NCI-H345 treated with DMSO at 0.1 percent for 48 hours (cell line): ENCODE measurements at regions not wholly inside any gene's neighbourhood (a gene's known extent, or its start where the extent isn't known, plus 50 kb on each side); places are given as distances from the start of the nearest gene placed in this dataset.
A peak's percentile ranks its signal among the peaks of the same experiment; 100 is the strongest.

ENCODE experiments used
- DNase-seq: peaks from one replicate; lab custom pipeline; 2025; ENCODE audit not compliant: unreplicated experiment; lab: John Stamatoyannopoulos, UW

- DNase-seq, result no peak
Measured at GRCh38 chr10:58885146-58885545, 291.3 kb upstream of the PHYHIPL start.

GRCh38 chr10:58885686-58886345 lies 290.6 kb upstream of the PHYHIPL start:
- DNase-seq, result no peak

- no peak for DNase-seq
Measured at GRCh38 chr10:58886406-58886805, 290.0 kb upstream of the PHYHIPL start.

DNA sequence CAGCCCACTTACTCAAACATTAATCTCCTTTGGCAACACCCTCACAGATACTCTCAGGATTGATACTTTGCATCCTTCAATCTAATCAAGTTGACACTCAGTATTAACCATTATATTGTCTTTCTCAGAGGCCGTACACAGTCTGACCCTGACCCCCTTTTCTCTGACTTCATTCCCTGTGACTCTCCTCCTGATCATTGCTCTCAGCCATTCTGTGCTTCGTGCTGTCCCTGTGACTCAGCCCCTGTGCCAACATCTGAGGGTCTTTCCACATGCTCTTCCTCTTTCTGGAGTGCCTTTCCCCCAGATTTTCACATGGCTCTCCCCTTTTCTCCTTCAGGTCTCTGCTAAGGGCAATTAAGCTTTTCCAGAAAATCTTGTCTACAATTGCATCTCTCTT lies 289.0 kb upstream of the PHYHIPL start:
- no peak for DNase-seq

- DNase-seq, result no peak
Measured at GRCh38 chr10:58888957-58889356, 287.5 kb upstream of the PHYHIPL start.

GRCh38 chr10:58892031-58892531 lies 284.4 kb upstream of the PHYHIPL start:
- DNase-seq, result peak; percentile 22

DNA sequence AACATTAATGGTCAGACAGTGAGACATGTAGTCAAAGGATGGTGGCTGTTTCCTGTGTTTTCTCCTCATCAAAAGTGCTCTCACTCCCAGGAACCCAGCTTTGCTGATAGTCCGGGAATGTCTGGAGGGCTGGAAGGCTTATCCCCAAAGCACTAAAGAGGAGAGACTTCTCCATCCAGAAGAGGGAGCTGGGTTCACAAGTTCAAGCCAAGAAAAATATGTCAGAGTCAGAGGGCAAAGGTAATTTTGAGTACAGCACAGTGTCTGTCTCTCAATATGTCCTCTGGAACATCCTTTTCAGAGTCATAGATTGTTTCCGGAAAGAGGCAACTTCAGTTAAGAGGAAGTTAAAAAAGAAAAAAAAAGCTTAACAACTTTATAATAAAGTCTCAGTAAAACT lies 281.5 kb upstream of the PHYHIPL start:
- no peak for DNase-seq

DNA sequence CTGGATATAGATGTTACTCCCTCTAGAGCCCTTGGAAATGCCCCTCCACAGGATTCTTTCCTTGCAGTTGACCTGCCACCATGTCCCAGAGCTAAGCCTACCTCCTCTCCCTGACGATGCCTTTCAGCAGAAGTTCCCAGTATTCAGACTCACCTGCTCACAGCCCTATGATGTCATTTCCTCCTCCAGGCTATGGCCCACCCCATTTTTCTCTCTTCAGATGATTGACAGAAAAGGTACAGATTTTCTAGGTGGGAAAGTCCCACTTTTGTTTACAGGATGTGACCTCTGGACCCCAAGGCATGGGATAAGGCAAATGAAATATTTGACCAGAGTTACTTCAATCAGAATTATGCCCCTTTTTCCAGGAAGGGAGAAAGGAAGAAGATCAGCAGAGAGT lies 280.2 kb upstream of the PHYHIPL start:
- no peak for DNase-seq

GRCh38 chr10:58897236-58897635 lies 279.2 kb upstream of the PHYHIPL start:
- DNase-seq, result no peak

DNA sequence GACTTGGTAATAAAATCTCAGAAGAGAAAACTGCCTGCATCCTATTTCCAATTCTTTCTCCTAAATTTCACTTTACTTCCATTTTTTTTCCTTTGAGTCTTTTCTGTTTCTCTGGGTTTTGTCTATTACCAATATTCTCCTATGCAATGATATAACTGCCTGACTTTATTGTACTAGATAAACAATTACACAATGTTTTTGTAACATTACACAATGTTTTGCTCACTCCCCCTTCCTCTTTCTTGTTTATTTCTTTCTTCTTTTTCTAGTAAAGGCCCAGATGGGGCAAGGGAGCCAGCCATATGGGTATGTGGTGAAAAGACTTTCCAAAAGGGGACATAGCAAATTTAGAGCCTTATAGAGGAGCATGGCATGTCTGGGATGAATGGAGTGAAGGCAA lies 278.7 kb upstream of the PHYHIPL start:
- DNase-seq, result no peak

DNA sequence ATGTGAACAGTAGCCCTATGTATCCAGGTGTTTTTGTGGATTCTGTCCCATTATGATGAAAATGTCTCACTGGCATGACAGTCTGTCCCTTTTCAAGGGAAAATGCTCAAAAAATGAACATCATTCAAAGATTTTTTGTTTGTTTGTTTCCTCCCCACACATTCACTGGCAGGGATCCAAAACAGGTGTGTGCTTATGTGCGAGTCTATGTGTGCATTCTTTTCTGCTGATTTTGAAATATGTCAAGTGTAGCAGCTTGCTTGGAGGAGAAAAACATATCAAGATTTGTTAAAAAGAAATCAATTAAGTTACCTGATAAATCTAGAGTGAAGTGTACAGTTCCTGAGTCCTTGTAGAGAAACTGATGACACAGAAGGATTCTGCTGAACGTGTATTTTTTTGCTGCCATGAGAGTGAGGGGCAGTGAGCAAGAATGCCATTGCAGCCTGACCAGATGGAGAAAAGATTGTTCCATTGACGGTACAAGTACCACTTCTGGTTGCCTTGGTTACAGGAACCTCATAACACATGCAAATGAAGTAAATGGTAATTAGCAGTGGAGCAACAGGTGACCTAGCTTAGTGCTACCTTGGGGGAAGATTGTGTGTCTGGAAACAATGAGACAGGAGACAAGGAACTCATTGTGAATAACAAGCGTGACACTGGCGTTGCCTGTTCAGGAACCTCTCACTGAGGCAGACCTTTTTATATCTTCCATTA lies 277.4 kb upstream of the PHYHIPL start:
- DNase-seq, result no peak

- no peak for DNase-seq
Measured at GRCh38 chr10:58901092-58901646, 275.3 kb upstream of the PHYHIPL start.

- DNase-seq, result no peak
Measured at GRCh38 chr10:58903071-58903470, 273.4 kb upstream of the PHYHIPL start.

- no peak for DNase-seq
Measured at GRCh38 chr10:58909881-58910280, 266.6 kb upstream of the PHYHIPL start.

DNA sequence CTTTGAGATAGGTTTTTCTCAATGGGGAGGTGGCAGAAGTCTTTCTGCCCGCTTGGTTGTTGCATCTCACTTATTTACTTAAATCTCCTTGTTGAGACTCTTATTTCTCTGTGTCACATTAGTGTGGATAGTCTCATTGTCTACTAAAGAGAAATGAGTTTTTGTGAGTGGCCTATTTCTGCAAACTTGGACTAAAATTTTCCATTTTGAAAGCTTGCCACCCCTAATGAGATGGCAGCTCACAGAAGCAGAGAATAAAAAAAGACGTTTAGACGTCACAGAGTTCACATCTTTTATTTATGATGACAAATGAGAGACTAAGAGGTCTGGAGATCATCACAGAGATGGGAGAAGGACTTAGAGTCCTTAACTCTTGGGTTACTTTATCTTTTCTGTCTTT lies 262.7 kb upstream of the PHYHIPL start:
- DNase-seq, result no peak

DNA sequence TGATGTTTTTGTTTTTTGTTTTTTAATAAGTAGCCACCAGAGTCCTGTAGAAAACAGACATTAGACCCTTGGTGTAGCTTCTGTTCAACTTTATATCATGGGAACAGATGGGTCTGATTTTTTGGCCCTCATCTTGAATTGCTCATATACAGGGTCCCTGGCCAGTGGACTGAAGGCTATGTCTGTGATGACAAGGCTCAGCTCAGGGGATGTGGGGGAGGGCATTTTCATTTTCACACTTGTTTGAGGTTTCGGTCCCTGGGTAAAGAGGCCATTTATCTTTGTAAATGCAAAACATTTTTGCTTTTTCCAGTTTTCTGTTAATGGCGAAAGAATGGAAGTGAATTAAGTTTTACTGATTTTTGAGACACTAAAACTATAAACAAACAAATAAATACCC lies 257.6 kb upstream of the PHYHIPL start:
- no peak for DNase-seq

- no peak for DNase-seq
Measured at GRCh38 chr10:58919927-58920654, 256.4 kb upstream of the PHYHIPL start.

DNA sequence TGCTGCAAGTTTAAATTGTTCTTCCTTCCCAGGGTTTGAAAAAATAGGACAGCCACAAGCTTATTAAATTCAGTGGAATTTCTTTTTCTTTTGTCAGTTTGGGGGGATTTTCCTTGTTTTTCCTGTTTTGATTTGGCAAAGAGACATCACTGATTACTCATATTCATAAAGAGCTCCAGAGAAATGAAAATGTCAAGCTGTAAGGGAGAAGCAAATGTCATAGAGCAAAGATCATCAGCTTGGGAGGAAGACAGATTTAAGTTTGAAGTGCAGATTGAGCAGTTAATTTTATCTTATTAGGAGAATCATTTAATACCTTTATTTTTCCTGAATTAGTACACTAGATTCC lies 255.8 kb upstream of the PHYHIPL start:
- no peak for DNase-seq

DNA sequence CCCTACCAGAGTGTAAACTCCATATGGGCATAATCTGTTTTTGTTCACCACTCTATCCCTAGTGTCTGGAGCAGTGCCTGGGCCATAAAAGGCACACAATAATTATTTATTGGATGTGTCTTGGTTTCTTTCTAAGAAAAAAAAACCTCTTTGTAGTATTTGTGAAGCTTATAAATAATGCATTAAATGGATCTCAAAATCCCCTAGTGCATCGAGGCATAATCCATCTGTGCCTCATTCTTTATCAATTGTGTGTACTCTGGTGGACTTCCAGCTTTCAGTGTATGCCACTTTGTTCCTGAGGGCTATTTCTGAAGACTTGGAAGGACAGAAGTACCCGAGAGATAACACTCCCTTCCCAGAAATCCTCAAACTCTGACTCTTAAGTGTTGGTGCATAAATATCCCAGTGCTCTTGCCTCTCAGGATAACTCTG lies 255.0 kb upstream of the PHYHIPL start:
- no peak for DNase-seq

DNA sequence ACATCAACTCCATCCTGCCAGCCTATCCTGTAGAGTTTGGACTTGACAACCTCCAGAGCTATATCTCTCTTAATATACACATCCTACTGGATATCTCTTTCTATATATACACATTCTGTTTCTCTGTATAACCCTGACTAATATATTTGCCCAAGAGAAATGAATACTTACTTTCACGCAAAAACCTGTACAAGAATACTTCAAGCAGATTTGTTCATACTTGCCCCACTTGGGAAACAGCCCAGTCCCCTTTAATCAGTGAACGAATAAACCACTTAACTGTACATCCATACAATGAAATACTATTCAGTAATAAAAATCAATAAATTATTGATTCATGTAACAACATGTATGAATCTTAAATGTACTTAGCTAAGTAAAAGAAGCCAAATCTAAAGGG lies 251.1 kb upstream of the PHYHIPL start:
- DNase-seq, result no peak

GRCh38 chr10:58930500-58930899 lies 245.9 kb upstream of the PHYHIPL start:
- DNase-seq, result no peak

DNA sequence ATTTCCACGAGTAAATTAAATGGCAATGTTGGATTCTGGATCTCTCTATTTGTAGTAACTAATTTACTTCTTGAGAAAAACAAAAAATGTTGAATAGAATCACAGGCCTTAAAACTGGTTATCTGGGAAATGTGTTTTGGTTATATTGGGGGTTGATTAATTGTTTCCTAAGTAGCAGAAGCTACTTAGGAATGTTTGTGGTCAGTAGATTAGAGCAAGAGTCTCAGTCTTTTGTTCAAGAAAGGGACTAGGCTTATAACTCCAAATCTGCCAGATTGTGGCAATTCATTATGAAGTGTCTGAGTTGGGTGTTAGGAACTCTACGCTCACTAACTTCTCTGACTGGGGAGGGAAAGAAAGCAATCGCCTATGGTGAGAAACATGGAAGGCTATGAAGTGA lies 244.3 kb upstream of the PHYHIPL start:
- no peak for DNase-seq
